ENCODE measurements at regions not wholly inside any gene's neighbourhood (a gene's known extent, or its start where the extent isn't known, plus 50 kb on each side); places are given as distances from the start of the nearest gene placed in this dataset.

GRCh38 chr2:18428516-18428915, 131.9 kb downstream of the RDH14 start:
- 77% methylated on average over 6 of the region's 6 CpGs for WGBS
- H3K9me3 ChIP-seq (ENCODE audit: control insufficient read depth in 4 of 4, low read length in 3 of 4), result no peaks in the 10 kb centered on the region
- H3K27ac ChIP-seq (ENCODE audit: low read depth in 1 of 2, low read length in 2 of 2), result no peak overlapping the region
- DNase-seq (ENCODE audit: low spot score), result no peak
- H3K27me3 ChIP-seq (ENCODE audit: control insufficient read depth in 4 of 4, insufficient read depth in 4 of 4, low read length in 3 of 4), result peaks cover 0 to 2% (median 0%) of the 10 kb centered on the region in 4 donors
- H3K9ac ChIP-seq (ENCODE audit: low read depth in 1 of 2, low read length in 2 of 2), result no peak overlapping the region
- no peaks in the 10 kb centered on the region for H3K36me3 ChIP-seq (ENCODE audit: control insufficient read depth in 4 of 4, insufficient read depth in 3 of 4, low read depth in 1 of 4, low read length in 3 of 4)
- H3K4me3 ChIP-seq (ENCODE audit: low read depth in 1 of 3, low read length in 3 of 3), result no peak overlapping the region
- no peaks in the 10 kb centered on the region for H3K4me1 ChIP-seq (ENCODE audit: control insufficient read depth in 4 of 4, insufficient read depth in 4 of 4, low read length in 3 of 4)
- TF ChIP-seq TAF1 (conservative IDR thresholded peaks at IDR 0.05), result no peak

- H3K9ac ChIP-seq (ENCODE audit: low read depth in 1 of 2, low read length in 2 of 2), result no peak overlapping the region
- no peaks in the 10 kb centered on the region for H3K4me1 ChIP-seq (ENCODE audit: control insufficient read depth in 4 of 4, insufficient read depth in 4 of 4, low read length in 3 of 4)
- no peak overlapping the region for H3K4me3 ChIP-seq (ENCODE audit: low read depth in 1 of 3, low read length in 3 of 3)
- H3K36me3 ChIP-seq (ENCODE audit: control insufficient read depth in 4 of 4, insufficient read depth in 3 of 4, low read depth in 1 of 4, low read length in 3 of 4), result no peaks in the 10 kb centered on the region
- DNase-seq (ENCODE audit: low spot score), result no peak
- H3K9me3 ChIP-seq (ENCODE audit: control insufficient read depth in 4 of 4, low read length in 3 of 4), result no peaks in the 10 kb centered on the region
- H3K27me3 ChIP-seq (ENCODE audit: control insufficient read depth in 4 of 4, insufficient read depth in 4 of 4, low read length in 3 of 4), result peaks cover 0 to 2% (median 0%) of the 10 kb centered on the region in 4 donors
- TF ChIP-seq ZBTB33 (IDR thresholded peaks at IDR 0.05) (no peak), TAF1 (conservative IDR thresholded peaks at IDR 0.05) (no peak), HNF4G (IDR thresholded peaks at IDR 0.05) (no peak), ATF3 (IDR thresholded peaks at IDR 0.05) (no peak), JUND (IDR thresholded peaks at IDR 0.05) (no peak), FOXA1 (IDR thresholded peaks at IDR 0.05) (no peak), GABPA (IDR thresholded peaks at IDR 0.05 in 1 of 2, conservative IDR thresholded peaks at IDR 0.05 in 1 of 2) (no peak), HNF4A (conservative IDR thresholded peaks at IDR 0.05) (no peak), EGR1 (IDR thresholded peaks at IDR 0.05; ENCODE audit: low read depth in 2 of 2) (no peak), YY1 (IDR thresholded peaks at IDR 0.05) (no peak), RAD21 (IDR thresholded peaks at IDR 0.05) (no peak), SP1 (IDR thresholded peaks at IDR 0.05) (no peak), NR2F2 (IDR thresholded peaks at IDR 0.05) (no peak), RXRA (IDR thresholded peaks at IDR 0.05) (no peak), REST (IDR thresholded peaks at IDR 0.05) (no peak), MAX (IDR thresholded peaks at IDR 0.05) (no peak), CTCF (IDR thresholded peaks at IDR 0.05; ENCODE audit: low read depth, low read length, missing input control) (no peak)
- H3K27ac ChIP-seq (ENCODE audit: low read depth in 1 of 2, low read length in 2 of 2), result no peak overlapping the region
Measured at GRCh38 chr2:18427762-18428161, 132.7 kb downstream of the RDH14 start.

Measured in liver (tissue), 8 donors.